GM19025 (cell line): ENCODE measurements at regions not wholly inside any gene's neighbourhood (a gene's known extent, or its start where the extent isn't known, plus 50 kb on each side); places are given as distances from the start of the nearest gene placed in this dataset.

Experiments
- ATAC-seq: cut with Tn5 transposase; IDR thresholded peaks from one replicate; pipeline ENCODE4 v1.9.1; 2021; ENCODE audit warnings: mild to moderate bottlenecking, low read depth, moderate library complexity; ENCODE audit not compliant: unreplicated experiment

DNA sequence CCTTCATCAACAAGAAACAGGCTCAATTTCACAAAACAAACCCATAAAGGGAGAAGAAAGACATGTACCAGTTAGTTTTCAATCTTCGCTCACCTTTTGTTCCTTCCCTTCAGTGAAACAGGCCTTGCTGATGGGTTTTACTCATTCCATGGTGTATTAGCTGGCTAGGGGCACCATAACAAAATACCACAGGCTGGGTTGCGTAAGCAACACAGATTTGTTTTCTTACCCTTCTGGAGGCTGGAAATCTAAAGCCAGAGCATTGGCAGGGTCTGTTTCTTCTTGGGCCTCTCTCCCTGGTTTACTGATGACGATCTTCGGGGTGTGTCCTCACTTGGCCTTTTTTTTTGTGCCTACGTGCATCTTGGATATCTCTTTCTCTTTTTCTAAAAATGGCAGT lies 383.4 kb upstream of the RBFOX1 start:
- ATAC-seq: no peak

GRCh38 chr16:6947291-6947690 lies 385.4 kb upstream of the RBFOX1 start:
- no peak for ATAC-seq

- no peak for ATAC-seq
These were observed 385.8 kb upstream of the RBFOX1 start for GRCh38 chr16:6946802-6947201.

- ATAC-seq: no peak
These were observed 386.5 kb upstream of the RBFOX1 start for GRCh38 chr16:6946106-6946505.

- ATAC-seq: no peak
These were observed 391.7 kb upstream of the RBFOX1 start for GRCh38 chr16:6940968-6941367.

DNA sequence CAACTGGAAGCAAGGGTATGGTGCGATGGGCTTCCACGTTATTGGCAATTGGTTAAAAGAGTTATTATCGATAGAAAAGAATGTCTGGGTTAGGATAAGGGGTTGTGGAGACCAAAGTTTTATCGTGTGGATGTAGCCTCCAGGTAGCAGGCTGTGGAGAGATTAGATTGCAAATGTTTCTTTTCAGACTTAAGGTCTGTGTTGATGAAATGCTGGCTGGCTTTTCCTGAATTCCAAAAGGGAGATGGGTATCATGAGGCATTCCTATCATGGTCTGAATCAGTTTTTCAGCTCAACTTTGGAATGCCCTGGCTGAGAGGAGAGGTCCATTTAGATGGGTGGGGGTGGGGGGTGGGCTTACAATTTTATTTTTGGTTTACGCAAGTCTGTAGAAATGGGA lies 395.0 kb upstream of the RBFOX1 start:
- no peak for ATAC-seq

- no peak for ATAC-seq
These were observed 399.7 kb upstream of the RBFOX1 start for GRCh38 chr16:6932871-6933385.

GRCh38 chr16:6929868-6930267 lies 402.8 kb upstream of the RBFOX1 start:
- ATAC-seq: no peak

DNA sequence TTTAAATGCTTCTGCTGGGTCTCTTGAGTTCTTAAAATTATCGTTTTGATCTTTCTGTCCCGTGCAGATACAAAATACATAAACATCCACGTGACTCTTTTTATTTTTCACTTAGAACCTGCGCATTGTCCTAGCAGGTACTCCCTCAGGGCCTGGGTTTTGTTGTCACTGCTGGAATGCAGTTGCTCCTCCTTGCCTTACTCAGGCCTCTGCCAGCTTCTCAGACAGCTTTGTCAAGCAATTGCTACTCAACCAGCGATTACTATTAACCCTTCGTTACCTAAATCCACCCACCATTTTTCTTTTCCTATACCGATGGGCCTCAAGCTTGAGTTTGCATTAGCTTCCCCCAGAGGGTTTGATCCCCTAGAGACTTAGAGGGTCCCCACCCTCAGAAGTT lies 405.9 kb upstream of the RBFOX1 start:
- no peak for ATAC-seq

DNA sequence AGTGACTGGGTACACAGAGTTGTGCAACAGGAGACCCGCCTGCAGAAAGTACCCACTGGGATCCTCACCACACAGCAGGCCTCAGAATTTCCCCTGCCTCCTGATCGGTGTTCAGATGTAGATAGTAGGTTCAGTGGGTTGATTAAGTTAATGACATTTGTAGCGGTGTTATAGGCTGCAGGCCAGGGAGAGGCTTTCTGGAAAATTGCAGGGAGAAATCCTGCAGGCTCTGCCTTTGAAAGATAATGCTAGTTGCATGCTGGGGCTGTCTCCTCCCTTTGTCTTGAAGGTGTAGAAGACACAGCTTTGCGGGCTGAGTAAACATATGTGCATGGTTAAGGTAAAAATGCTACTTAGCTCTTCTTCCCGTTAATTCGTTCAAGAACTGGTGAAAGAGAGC lies 406.3 kb upstream of the RBFOX1 start:
- ATAC-seq: no peak

GRCh38 chr16:6918646-6919045 lies 414.0 kb upstream of the RBFOX1 start:
- ATAC-seq: no peak

DNA sequence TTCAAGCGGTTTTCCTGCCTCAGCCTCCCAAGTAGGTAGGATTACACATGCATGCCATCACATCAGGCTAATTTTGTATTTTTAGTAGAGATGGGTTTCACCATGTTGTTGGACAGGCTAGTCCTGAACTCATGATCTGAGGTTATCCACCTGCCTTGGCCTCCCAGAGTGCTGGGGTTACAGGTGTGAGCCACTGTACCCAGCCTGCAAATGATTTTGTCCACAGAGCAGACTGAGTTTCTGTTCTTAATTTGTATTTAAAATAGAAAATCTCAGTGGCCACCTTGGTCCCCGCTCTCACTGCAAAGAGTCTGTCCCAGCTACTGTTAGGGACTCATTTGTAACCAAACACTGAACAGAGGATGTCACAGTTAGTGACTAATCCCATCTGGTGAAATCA lies 415.7 kb upstream of the RBFOX1 start:
- ATAC-seq: no peak

DNA sequence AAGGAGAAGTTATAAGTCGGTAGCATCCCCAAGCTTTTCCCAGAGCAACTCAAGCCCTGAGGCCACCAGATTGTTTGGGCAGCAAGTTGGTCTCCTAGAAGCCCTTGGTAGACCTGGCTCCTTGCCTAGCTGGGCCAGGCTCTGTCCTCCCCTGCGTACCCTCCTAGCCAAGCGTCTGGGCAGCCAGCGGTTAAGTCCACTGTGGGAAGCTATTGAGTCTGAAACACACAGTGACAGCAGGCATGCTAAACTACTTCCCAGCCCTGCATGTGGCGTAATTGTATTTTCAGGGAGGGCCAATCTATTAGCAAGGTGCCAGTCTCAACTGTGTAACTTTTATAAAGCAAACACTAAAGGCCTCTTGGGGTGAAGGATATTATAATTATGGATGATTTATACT lies 419.1 kb upstream of the RBFOX1 start:
- ATAC-seq: no peak

DNA sequence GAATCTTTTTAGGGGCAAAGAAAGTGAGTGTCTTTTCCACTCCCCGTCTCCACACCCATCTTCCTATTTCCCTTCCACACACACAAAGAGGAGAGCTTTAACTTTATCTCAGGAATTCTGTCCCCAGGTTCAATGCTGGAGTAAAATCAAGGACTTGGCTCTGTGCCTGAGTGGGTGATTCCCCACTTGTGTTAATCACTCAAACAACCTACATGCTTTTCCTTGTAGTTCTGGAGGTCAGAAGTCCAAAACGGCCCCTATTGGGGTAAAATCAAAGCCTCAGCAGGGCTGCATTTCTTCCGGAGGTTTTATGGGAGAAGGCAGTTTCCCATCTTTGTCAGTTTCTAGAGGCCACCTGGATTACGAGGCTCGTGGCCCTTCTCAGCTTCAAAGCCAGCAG lies 422.3 kb upstream of the RBFOX1 start:
- no peak for ATAC-seq

DNA sequence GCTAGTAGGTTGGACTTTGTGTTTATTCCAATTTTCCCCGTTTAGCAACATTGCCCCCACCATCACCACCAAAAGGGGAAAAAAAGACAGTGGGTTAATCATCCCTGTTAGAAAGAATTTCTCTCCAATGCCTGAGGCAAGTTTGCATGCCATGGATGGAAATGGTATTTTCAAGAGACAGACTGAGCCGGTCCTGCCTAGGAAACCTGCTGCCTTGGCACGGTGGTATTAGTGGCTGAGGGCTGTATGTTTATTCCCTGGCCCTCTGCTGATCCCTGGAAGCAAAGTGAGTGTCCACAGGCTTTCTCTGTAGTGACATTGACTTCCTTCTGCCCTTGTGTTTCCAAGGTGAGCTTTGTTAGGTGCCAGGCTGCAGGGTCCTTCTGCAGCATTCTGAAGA lies 427.0 kb upstream of the RBFOX1 start:
- no peak for ATAC-seq

DNA sequence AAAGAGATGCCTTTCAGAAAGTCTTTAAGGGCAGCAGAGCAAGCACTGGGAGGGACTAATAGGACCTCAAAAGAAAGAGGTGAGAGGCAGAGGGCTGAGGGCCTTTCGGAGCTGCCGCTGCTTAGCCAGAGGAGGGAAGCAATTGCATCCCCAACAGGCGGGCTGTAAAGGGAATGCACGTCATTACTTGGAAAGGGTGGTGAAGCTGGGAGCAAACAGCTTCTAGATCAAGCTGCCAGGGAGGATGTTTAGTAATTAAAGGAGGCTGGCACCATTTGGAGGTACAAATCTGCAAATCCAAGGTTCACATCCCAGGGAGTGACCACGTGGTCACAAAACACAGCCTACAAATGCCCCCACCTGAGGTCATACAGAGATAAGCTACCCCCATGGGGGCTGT lies 429.0 kb upstream of the RBFOX1 start:
- no peak for ATAC-seq

GRCh38 chr16:6898896-6899295 lies 433.7 kb upstream of the RBFOX1 start:
- no peak for ATAC-seq

DNA sequence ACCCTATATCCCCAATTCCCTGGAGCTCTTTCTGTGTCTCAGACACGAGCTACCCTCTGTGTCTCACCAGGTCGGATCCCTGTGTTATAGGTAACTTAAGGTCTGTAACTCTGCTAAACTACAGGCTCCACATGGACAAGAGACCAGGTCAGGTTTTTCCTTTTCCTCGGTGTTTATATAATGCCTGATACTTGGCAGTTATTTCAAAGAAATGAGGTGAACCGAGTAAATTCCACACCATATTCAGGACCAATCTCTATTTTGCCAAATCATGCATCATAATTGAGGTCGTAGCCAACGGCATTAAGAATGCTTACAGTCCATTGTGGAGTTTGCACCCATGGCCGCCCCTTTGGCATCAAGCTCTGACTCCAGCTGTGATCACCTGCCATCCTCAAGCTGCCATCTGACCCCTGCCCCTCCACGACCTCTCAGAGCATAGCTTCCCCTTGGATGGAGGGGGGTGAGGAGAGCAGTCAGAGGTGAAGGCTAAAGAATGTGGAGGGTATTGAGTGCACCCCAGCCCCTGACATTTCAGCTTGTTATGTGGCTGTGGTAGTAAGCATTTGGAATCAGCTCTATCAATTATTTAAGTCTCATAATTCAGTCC lies 434.7 kb upstream of the RBFOX1 start:
- ATAC-seq: no peak

GRCh38 chr16:6892966-6893365 lies 439.7 kb upstream of the RBFOX1 start:
- no peak for ATAC-seq

DNA sequence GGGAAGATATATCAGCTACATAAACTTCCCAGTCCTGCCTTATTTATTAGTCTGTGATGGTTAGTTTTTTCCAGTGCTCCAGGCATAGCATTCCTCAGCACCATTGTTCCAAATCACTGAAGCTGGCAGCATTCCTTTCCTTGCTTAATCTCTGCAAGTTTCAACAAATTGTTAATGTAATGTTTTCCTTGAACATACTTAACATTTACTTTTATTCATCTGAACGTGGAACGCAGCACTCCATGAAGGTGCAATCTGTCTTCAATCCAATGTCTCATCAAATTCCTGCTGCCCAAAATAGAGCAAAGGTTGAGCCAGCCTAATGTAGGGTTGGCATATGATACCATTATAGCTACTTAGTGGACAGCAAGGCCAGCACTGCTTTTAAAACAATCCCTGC lies 441.1 kb upstream of the RBFOX1 start:
- no peak for ATAC-seq

DNA sequence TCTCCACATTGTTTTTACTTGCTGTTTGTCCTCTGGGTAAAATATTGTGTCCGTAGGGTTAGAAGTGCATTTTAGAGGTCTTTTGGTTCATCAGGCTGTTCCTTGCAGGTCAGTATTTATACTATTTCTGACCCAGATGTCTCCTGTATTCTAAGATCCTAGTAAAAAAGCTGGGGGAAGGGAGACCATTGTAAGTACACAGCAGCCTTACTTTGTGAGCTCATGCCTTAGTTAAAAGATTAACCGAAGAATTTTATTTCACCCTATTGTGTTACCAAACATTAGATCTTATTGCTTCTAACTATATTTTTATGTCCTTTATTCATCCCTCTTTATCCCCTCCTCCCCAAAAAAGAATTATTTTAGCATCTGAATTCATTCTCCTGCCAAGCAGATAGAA lies 444.1 kb upstream of the RBFOX1 start:
- ATAC-seq: no peak

- ATAC-seq: no peak
These were observed 448.6 kb upstream of the RBFOX1 start for GRCh38 chr16:6884002-6884401.

- ATAC-seq: no peak
These were observed 452.4 kb upstream of the RBFOX1 start for GRCh38 chr16:6880263-6880662.
